ENCODE measurements at regions not wholly inside any gene's neighbourhood (a gene's known extent, or its start where the extent isn't known, plus 50 kb on each side); places are given as distances from the start of the nearest gene placed in this dataset.
"Not testable (repeated sequence)": the region's sequence is repeated elsewhere in the genome, so short reads cannot be mapped to it uniquely, and the experiment has no call there.

- TF ChIP-seq POLR2AphosphoS5, POLR2A (IDR thresholded peaks at IDR 0.05; ENCODE audit: low read depth, low read length): not testable (repeated sequence)
Measured at GRCh38 chr16:29594269-29594925, 68.7 kb upstream of the SPN start.

Measured in GM12892 (cell line).